Esophagus mucosa (tissue), 1 donor: ENCODE measurements at regions not wholly inside any gene's neighbourhood (a gene's known extent, or its start where the extent isn't known, plus 50 kb on each side); places are given as distances from the start of the nearest gene placed in this dataset.
"Not testable (repeated sequence)": the region's sequence is repeated elsewhere in the genome, so short reads cannot be mapped to it uniquely, and the experiment has no call there.

ENCODE experiments used
- ATAC-seq: fragments of 200-7000 bp; cut with Tn5 transposase; one replicate; pipeline ENCODE4 v1.9.1; 2020
- donor health status: DM: yes; HTN: yes; CAD: no.

DNA sequence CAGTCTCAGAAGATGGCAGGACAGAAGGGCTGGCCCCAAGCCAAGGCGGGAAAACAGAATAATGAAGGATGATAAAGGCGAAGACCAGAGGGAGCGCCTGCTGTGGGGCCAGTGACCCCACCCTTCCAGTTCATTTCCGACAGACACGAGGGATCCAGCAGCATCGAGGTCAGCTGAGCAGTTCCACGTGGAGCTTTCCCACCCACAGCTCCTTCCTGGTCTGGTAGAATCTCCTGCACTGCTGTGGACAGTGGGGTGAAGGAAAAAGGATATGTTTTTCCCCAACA, 265.9 kb upstream of the VLDLR start:
- no peak for ATAC-seq

DNA sequence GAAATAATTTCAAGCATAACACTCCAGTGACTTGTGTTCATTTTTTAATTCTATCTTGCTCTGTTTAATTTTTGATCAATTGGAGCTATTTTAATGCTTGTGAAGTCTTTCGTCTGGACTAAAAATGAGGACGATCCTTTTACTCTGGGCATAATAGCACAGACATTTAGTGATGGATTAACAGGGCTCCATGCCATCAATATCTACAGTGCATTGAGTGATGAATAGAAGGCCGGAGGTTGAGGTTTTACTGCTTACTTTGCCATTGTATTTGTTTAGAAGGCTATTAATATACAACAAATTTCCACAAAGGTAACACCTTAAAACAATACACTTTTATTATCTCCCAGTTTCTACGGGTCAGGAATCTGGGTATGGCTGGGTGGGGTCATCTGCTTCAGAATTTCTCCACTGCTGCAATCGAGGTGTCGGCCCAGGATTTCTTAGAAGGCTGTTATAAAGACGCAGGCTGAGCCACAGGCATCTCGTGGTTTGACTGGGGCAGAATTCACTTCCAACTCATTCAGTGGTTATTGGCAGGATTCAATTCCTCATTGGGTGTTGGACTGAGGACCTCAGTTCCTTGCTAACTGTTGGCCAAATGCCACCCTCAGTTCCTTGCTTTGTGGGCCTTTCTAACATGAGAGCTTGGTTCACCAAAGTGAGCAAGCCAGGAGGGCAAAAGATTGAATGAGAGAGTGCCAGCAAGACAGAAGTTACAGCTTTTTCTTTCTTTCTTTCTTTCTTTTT, 265.4 kb upstream of the VLDLR start:
- no peak for ATAC-seq

DNA sequence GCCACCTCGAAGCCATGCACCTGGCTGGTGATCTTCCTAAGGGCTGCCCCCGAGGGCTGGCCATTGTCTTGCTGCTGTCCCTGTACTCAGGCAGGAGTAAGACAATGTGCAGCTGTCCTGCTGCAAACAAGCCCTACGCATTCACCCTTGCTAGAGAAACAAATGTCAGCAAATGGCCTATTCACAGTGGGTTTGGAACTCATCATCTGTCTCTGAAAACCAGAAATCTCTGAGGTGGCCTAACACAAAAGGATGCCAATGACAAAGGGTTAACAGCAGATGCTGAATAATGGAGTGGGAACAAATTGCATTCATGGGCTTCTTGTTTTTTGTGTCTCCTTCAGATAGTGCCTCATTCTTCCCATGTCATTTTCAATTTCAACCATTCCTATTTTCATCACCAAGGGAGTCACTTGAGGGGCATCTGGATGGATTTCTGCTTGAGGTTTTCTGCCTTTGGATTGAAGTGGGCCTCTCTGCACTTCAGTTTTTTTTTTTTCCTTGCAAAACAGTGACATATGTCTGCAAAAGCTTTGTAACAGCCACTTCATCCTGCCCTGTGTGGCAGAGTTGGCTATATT, 261.6 kb upstream of the VLDLR start:
- no peak for ATAC-seq

DNA sequence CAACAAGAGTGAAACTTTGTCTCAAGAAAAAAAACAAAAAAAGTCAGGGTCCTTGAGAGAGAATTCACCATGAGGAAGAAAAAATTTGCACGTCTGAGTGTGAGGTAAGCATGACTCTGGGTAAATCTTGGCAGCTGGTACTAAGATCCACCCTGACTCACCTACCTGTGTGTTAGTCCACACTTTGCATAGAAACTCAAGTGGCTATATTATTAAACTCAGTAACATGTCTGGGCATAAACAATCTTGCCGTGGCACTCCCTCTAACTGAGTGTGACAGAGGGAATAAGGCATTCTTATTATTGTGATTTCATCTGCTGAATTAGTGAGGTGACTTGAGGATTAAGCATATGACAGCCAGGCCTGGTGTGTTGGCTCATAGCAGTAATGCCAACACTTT, 259.4 kb upstream of the VLDLR start:
- peak; percentile 100 for ATAC-seq

DNA sequence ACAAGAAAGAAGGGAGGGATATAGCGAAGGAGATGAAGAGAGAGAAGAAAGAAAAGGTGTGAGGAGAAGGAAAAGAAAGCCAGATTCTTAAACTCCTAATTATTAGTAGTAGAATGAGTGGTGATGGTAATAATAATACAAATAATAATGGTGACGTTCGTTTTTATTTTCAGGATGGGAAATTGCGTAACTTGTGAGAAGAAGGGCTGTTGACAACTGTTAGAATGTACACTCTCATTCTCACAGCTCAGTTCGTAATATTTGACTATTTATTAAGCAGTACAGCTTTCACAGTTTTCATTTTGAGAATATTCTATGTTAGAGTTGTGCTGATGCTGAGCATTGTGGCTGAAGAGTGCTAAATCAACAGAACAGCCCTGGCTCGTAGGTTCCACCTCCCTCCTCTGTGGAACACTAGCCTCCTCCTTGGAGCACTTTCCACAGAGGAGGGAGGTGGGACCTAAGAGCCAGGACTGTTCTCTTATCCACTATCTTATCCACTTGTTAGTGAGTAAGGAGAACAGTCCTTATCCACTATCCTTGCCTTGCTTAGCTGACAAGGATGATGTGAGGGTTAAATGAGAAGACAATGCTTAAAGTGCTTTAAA, 258.3 kb upstream of the VLDLR start:
- ATAC-seq = no peak

DNA sequence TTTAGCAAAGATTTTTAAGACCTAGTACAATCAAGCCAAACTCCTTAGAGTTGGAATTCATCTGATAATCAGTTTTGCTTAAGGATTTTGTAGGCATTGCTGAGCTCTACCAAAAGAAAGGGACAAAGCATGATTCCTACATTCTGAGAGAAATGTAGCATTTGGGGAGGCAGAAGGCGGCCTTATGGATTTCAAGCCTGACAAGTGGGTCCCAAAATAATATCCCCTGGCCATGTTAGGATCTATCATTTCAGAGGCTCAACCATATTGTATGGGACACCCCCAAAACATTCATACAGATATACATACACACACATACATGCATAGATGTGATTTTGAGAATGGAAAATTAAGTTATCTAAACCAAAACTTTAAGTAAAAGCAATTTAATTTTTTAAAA, 257.8 kb upstream of the VLDLR start:
- ATAC-seq = no peak

DNA sequence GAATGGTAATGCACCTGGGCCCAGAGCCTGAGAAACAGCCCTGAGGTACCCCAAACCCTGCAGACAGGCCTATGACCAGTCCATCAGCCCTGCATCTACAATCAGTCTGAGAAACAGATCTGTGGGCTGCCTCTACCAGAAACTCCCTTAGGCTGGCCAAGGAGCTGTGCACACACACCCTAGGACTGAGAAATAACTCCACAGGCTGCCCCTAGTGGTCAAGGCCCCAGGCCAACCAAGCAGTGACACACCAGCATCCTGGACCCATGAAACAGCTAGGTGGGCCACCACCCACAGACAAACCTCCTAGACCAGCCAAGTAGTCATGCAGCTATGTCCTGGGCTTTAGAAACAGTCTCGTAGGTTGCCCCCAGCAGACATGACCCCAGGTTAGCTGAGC, 253.6 kb upstream of the VLDLR start:
- peak; percentile 22 for ATAC-seq

DNA sequence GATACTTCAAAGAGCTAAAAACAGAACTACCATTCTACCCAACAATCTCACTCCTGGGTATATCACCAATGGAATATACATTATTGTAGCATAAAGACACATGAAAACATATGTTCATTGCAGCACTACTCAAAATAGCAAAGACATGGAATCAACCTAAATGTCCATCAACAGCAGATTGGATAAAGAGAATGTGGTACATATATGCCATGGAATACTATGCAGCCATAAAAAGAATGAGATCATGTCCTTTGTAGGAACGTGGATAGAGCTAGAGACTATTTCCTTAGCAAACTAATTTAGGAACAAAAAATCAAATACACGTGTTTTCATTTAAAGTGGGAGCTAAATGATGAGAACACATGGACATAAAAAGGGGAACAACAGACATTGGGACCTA, 247.9 kb upstream of the VLDLR start:
- ATAC-seq = no peak

DNA sequence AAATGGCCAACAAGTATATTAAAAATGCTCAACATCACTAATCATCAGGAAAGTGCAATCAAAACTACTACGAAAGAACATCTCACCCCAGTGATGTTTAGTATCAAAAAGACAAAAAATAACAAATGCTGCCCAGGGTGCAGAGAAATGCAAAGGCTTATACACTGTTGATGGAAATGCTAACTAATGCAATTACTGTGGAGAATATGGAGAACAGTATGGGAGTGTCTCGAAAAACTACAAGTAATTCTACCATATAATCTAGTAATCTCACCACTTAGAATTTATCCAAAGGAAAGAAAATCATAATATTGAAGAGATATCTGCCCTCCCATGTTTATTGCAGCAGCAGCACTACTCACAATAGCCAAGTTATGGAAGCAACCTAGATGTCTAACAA, 246.5 kb upstream of the VLDLR start:
- ATAC-seq = no peak

DNA sequence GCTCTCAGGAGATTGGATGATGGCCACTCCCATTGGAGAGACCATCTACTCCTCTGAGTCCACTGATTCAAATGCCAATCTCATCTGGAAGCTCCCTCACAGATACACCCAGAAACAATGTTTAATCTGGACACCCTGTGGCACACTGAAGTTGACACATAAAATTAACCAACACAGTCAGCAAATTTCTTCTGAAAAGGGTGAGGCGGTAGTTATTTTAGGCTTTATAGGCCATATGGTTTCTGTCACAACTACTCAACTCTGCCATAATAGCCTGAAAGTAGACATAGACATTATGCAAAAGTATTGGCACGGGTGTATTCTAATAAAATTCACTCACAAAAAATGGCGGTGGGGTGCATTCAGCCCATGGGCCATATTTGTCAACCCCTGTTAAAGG, 244.5 kb upstream of the VLDLR start:
- no peak for ATAC-seq

DNA sequence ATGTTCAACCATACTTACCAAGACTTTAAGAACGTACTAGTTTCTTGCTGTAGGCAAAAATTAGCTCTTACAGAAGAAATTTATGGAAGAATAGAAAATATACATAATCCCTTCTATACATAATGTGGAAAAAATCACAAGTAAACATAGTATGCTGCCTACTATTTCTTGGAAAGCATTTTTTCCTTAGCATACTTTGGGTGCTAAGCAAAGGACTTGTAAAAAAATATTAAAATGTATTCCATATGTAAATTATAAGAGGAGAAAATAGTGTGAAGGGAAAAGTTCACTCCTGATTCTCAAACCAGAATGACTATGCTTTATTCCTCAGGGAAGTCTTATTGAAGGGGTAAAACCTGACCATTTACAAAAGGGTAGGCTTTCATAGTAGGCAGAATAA, 243.8 kb upstream of the VLDLR start:
- no peak for ATAC-seq

DNA sequence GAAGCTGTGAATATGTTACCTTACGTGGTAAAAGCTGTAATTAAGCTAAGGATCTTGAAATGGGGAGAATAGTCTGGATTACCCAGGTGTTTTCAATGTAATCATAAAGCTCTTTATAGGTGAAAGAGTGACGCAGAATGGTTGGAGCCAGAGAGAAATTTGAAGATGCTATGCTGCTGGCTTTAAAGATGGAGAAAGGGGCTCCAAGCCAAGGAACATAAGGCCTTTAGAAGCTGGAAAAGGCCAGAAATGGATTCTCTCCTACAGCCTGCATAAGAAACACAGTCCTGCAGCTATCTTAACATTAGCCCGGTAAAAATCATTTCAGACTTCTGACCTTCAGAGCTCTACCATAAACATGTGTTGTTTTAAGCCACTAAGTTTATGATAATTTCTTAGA, 243.3 kb upstream of the VLDLR start:
- ATAC-seq = no peak

DNA sequence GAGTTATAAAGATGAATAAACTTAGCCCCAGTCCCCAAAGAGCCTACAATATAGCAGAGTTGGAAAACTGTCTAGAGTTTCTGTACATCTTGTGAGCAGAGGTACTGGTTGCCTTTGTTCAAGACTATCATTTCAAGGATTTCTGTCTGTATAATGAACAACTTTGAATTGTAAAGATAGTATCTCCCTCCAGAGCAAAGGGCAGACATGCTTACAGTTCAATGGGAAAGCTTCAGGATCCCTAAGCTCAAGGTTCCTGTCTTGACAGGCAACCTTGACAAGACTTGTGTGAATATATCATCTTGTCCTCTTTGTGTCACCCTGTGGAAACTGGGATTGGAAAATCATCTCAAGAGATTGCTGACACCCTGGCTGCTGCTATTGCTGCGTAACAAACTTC, 242.8 kb upstream of the VLDLR start:
- no peak for ATAC-seq

DNA sequence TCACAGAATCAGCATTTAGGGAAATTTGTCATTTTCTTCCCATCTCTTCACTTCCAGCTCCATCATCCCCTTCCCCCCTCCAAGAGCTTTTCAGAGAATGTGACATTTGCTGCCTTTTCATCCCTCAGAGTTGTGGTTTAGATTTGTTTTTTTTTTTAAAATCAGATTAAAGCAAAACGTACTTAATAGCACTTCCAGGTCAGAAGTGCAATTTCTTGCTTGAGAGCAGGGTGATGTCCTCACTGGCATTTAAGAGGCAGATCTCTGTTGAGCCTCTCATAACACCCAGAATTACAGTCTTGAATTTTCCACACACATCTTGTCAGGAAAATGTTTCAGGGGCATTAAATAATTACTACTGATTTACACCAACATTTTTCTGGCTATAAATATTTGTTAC, 236.8 kb upstream of the VLDLR start:
- ATAC-seq = no peak

DNA sequence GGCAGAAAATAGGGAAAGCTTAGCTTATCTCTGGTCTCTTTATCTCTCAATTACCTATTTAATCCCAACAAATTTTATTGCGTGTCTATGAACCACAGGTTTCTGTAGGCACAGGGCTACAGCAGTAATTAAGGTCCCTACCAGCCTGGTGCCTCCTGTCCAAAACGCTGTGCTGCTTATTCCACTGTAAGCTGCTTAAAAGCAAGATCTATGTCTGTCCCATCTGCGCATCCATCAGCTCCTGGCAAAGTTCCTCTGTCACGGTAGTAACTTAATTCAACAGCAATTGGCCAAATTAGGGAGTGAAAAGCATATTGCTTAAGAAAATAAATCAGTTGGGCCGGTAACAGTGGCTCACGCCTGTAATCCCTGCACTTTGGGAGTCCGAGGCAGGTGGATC, 235.8 kb upstream of the VLDLR start:
- no peak for ATAC-seq

DNA sequence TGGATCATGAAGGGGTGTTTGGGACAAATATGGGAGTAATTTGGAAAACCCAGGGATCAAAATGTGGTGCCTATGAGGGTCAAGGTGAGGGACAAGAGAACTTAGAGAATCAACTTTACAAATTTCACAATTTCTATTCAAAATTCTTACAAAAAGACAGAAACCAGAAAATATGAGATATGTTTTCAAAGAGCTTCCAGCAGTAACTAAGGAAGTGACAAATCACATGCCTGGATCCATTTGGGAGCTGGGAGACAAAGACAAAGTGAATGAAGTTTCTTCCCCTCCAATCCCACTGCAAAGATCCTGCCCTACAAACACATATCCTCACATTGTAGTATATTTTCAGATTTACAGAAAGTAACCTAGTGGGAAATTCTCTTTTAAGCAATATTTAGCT, 235.0 kb upstream of the VLDLR start:
- ATAC-seq = no peak

DNA sequence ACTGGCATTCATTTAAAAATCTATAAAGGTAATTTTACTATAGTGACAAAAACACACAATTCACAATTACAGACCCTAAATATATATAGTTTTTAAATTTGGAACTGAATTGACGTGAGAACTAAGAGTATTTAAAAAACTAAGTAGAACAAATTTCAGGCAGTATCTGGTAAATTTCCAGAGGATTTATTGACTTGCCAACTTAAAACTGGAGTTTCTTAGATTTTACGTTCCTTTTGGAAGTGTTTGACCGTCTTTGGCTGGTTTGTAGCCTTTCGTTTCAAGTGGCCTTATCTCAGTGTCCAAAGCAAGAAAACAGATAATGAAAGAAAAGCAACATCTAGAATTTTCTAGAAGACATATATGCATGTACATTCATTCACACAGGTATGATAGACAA, 234.4 kb upstream of the VLDLR start:
- no peak for ATAC-seq

DNA sequence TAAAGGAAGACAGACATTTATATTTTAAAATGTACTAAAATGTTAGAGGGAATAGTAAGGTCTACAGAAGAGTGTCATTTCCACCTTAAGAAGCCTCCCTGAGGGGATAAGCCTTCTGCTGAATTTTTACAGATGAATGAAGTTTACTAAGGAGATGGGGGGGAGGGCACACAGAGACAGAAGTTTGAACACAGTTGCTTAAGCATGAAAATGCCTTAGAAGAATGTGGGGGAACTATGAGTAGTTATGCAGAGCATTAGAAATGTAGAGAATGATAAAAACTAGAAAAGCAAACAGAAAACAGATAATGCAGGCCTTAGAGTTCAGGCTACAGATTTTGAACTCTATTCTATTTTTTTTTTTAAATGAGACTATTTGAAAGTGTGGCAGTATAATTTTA, 232.2 kb upstream of the VLDLR start:
- no peak for ATAC-seq

DNA sequence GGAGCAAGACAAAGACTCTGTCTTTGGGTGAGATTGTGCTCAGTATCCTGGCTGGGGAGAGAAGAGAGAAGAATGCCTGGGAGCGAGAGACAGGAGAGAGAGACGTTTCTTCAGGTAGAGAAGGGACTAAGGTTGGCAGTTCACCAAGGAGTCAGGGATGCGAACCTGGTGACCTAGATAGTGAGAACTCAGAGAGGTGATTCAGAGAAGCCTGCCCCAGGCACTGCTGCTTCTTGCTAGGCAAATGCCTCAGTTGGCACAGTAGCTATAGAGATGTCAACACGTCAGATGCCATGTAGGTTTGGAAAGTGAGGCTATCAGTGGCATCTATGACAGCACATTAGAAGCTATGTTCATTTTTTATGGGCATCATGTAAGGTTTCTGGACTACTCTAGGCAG, 231.6 kb upstream of the VLDLR start:
- peak; percentile 75 for ATAC-seq

DNA sequence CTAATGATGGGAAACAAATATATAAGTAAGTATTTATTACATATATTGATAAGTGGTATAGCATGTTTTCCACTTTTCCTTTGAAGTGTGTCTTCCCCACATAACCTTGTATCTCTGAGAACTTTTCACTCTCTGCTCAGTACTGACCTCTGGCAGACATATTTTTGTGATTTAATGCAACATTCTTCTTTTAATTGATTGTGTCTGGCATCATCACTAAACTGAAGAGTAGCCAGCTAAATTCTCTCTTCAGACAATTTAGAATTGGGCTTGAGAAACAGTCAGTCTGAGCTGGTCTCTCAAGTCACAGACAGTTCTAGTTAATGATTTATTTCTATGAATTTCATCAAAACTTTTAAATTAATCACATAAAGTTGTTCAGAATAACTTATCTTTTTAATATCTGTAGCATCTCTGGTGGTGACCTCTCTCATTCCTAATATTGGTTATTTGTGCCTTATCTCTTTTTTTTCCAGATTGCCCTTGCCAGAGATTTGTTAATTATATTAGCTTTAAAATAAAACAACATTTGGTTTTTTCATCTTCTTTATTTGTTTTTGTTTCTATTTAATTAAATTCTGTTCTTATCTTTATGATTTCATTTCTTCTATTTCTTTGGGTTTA, 230.0 kb upstream of the VLDLR start:
- not testable (repeated sequence) for ATAC-seq

DNA sequence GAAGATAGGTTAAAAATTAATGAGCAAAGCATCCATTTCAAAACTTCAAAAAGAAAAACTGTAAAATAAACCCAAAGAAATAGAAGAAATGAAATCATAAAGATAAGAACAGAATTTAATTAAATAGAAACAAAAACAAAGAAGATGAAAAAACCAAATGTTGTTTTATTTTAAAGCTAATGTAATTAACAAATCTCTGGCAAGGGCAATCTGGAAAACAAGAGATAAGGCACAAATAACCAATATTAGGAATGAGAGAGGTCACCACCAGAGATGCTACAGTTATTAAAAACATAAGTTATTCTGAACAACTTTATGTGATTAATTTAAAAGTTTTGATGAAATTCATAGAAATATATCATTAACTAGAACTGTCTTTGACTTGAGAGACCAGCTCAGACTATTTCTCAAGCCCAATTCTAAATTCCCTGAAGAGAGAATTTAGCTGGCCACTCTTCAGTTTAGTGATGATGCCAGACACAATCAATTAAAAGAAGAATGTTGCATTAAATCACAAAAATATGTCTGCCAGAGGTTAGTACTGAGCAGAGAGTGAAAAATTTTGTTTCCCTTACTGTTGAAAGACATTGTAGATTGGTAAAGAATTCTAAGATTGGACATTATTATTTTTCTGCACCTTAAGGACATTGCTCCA, 227.4 kb upstream of the VLDLR start:
- not testable (repeated sequence) for ATAC-seq

DNA sequence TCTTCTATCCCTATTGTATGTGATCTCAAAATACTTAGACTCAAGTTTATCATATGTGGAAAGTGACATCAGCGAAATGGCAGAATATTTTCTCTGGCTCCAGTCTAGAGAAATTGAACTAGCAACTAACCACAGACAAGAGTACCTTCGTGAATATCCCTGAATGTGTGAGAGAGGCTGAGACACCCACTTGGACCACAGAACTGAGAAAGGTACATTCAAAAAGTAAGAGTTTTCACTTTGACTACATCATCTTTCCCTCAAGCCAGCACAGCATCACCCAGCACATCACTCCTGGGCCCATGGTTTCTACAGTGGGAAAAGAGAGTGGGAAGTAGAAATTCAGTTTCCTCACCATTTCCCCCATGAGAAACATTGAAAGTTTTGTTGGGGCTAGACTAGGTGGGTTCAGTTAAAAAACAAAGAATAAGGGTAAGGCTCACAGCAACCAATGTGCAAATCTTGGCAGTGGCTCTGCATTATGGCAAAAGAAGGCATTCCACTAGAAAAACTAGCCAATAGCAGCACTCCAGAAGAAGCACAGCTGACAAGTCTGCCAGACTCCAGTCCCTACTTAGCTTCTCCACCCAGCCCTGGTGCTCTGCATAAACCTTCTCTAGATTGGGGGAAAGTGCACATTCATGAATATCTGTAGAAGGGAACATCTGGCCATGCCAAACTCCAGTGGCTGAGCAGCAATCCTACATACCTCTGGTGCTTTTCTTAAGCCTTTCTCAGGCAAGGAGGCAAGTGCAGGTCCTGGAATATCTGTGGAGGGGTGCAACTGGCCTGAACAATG, 225.6 kb upstream of the VLDLR start:
- no peak for ATAC-seq
